HCT116 (cell line): ENCODE measurements at regions not wholly inside any gene's neighbourhood (a gene's known extent, or its start where the extent isn't known, plus 50 kb on each side); places are given as distances from the start of the nearest gene placed in this dataset.
A peak's percentile ranks its signal among the peaks of the same experiment; 100 is the strongest.

Source experiments
- ATAC-seq: fragments of 200-7000 bp; cut with Tn5 transposase; 2 replicates; pipeline ENCODE4 v1.9.1; 2020; ENCODE audit warnings: mild to moderate bottlenecking, moderate library complexity
- BruUV-seq: library from RNA; stranded (reverse); fragments of 400-500 nt; replicated peaks from 2 replicates; lab custom pipeline; 2021; lab: Mats Ljungman, UMichigan
- CTCF ChIA-PET: fragments of 300-600 bp; sonication (Branson Sonifier 250); formaldehyde crosslinking; loops from one replicate; lab custom pipeline; 2021; ENCODE audit warnings: antibody characterized with exemption; lab: Charles Lee
- POLR2A ChIA-PET: fragments of 300-600, 350-600 bp; sonication (Branson Sonifier 250); formaldehyde crosslinking; loops from one replicate; lab custom pipeline; 2021; ENCODE audit warnings: antibody characterized with exemption; lab: Charles Lee
- RAD21 ChIA-PET, 2 experiments: fragments of 300-600 bp; sonication (Branson Sonifier 250); formaldehyde crosslinking; loops; one replicate each; lab custom pipeline; 2023; ENCODE audit warnings: low total read pairs in 2 of 2; ENCODE audit not compliant: uncharacterized antibody in 2 of 2, unreplicated experiment in 2 of 2, low non-redundant PET in 1 of 2; lab: Charles Lee
- DNase-seq: peaks from one replicate; pipeline ENCODE4 v3.0.0-alpha.2; 2010; ENCODE audit warnings: low read depth, low spot score
- H2AFZ ChIP-seq: fragments of 200-600 bp; shearing (Covaris generic), sonication (generic); 2 replicates; pipeline ENCODE4 v1.6.1; 2017; ENCODE audit warnings: low read depth, mixed run types, mixed read lengths, antibody characterized with exemption, low read length; ENCODE audit not compliant: poor library complexity, severe bottlenecking
- H3K27ac ChIP-seq: 2 replicates; pipeline ENCODE4 v1.5.1; 2012; ENCODE audit warnings: low read depth, low read length
- H3K27me3 ChIP-seq: fragments of 200-600 bp; sonication (generic); 2 replicates; pipeline ENCODE4 v1.6.1; 2016; ENCODE audit warnings: mixed run types, low read length, mixed read lengths; ENCODE audit not compliant: insufficient read depth
- H3K36me3 ChIP-seq, 2 experiments: fragments of 200-500 bp in 1 of 2; fragments of 200-600 bp in 1 of 2; sonication (Bioruptor generic) in 1 of 2; sonication (generic) in 1 of 2; 2 replicates each; pipeline versions ENCODE4 v1.5.1 to v1.6.1; 2014 to 2016; ENCODE audit warnings: low read length in 2 of 2, inconsistent platforms in 1 of 2, mixed read lengths in 1 of 2, mixed run types in 1 of 2; ENCODE audit not compliant: insufficient read depth in 2 of 2, control insufficient read depth in 1 of 2
- H3K4me1 ChIP-seq, 2 experiments: fragments of 200-600 bp in 1 of 2; sonication (generic) in 1 of 2; 2 replicates each; pipeline versions ENCODE4 v1.5.1 to v1.6.1; 2012 to 2017; ENCODE audit warnings: low read length in 2 of 2, inconsistent platforms in 1 of 2, mild to moderate bottlenecking in 1 of 2, mixed read lengths in 1 of 2, mixed run types in 1 of 2, moderate library complexity in 1 of 2; ENCODE audit not compliant: insufficient read depth in 2 of 2, control insufficient read depth in 1 of 2
- H3K4me2 ChIP-seq: fragments of 200-600 bp; sonication (generic); 2 replicates; pipeline ENCODE4 v1.6.1; 2017; ENCODE audit warnings: mixed run types, low read length, mixed read lengths
- H3K4me3 ChIP-seq, 2 experiments: fragments of 200-600 bp in 1 of 2; sonication (generic) in 1 of 2; replicated peaks in 1 of 2; 2 replicates each; pipeline ENCODE4 v1.5.1; 2011 to 2016; ENCODE audit warnings: low read length in 2 of 2, control low read depth in 1 of 2, low read depth in 1 of 2, mild to moderate bottlenecking in 1 of 2, mixed read lengths in 1 of 2, mixed run types in 1 of 2
- H3K79me2 ChIP-seq: fragments of 200-600 bp; sonication (generic); 2 replicates; pipeline ENCODE4 v1.6.1; 2017; ENCODE audit warnings: mild to moderate bottlenecking, mixed run types, low read length, moderate library complexity, mixed read lengths; ENCODE audit not compliant: insufficient read depth
- H3K9ac ChIP-seq: fragments of 200-600 bp; sonication (generic); 2 replicates; pipeline ENCODE4 v1.6.1; 2016; ENCODE audit warnings: low read length, mixed read lengths
- H3K9me2 ChIP-seq: fragments of 200-600 bp; sonication (generic), shearing (Covaris generic); 2 replicates; pipeline ENCODE4 v1.6.1; 2017; ENCODE audit warnings: mixed run types, mild to moderate bottlenecking, moderate library complexity; ENCODE audit not compliant: insufficient read depth
- H3K9me3 ChIP-seq, 2 experiments: fragments of 200-500 bp in 1 of 2; fragments of 200-600 bp in 1 of 2; sonication (Bioruptor generic) in 1 of 2; sonication (generic) in 1 of 2; 2 replicates each; pipeline ENCODE4 v1.6.1; 2014 to 2017; ENCODE audit warnings: low read length in 2 of 2, mixed read lengths in 2 of 2, inconsistent platforms in 1 of 2, low read depth in 1 of 2, mild to moderate bottlenecking in 1 of 2, mixed run types in 1 of 2, moderate library complexity in 1 of 2; ENCODE audit not compliant: control insufficient read depth in 1 of 2, insufficient read depth in 1 of 2
- H4K20me1 ChIP-seq: fragments of 200-600 bp; sonication (generic), shearing (Covaris generic); 2 replicates; pipeline ENCODE4 v1.6.1; 2017; ENCODE audit warnings: mixed run types, mild to moderate bottlenecking, moderate library complexity; ENCODE audit not compliant: insufficient read depth
- CTCF ChIP-seq, 3 experiments: fragments of 200-600 bp in 1 of 3; sonication (generic) in 1 of 3; IDR thresholded peaks in 2 of 3; conservative IDR thresholded peaks in 1 of 3; 2 replicates each; pipeline ENCODE4 v1.5.1; 2012 to 2017; ENCODE audit warnings: low read depth in 2 of 3, low read length in 2 of 3, antibody characterized with exemption in 1 of 3, borderline replicate concordance in 1 of 3, control low read depth in 1 of 3, mild to moderate bottlenecking in 1 of 3, mixed read lengths in 1 of 3, mixed run types in 1 of 3, moderate library complexity in 1 of 3; ENCODE audit not compliant: insufficient read depth in 1 of 3
- EGR1 ChIP-seq: IDR thresholded peaks from 2 replicates; pipeline ENCODE4 v1.6.1; 2012; ENCODE audit warnings: low read depth
- EZH2phosphoT487 ChIP-seq: fragments of 200-600 bp; IDR thresholded peaks from 2 replicates; pipeline ENCODE4 v1.6.1; 2018; ENCODE audit warnings: antibody characterized with exemption, borderline replicate concordance
- FOSL1 ChIP-seq: IDR thresholded peaks from 2 replicates; pipeline ENCODE4 v1.6.1; 2012; ENCODE audit warnings: low read depth
- JUND ChIP-seq: IDR thresholded peaks from 2 replicates; pipeline ENCODE4 v1.6.1; 2012
- RAD21 ChIP-seq: IDR thresholded peaks from 2 replicates; pipeline ENCODE4 v1.6.1; 2012; ENCODE audit warnings: low read depth, mild to moderate bottlenecking
- SIN3A ChIP-seq: IDR thresholded peaks from 2 replicates; pipeline ENCODE4 v1.6.1; 2012; ENCODE audit warnings: low read depth
- SRF ChIP-seq: IDR thresholded peaks from 2 replicates; pipeline ENCODE4 v1.6.1; 2012; ENCODE audit warnings: low read depth
- ZNF274 ChIP-seq: fragments of 200-500 bp; sonication (Bioruptor generic); IDR thresholded peaks from 2 replicates; pipeline ENCODE4 v1.6.1; 2014; ENCODE audit warnings: mild to moderate bottlenecking, low read depth, low read length, inconsistent platforms
- intact Hi-C: fragments of 100-400 bp; cut with micrococcal nuclease; formaldehyde crosslinking; loops from 2 replicates; pipeline ENCODE4 v1.10.0; 2022

GRCh38 chrX:82961129-82961528 lies 547.0 kb upstream of the POU3F4 start:
- CTCF ChIA-PET: no interaction called here

GRCh38 chrX:82973646-82974045 lies 534.4 kb upstream of the POU3F4 start:
- H3K4me1 ChIP-seq: no peaks in the 10 kb centered on the region
- BruUV-seq: no TSS peak
- H3K36me3 ChIP-seq: no peaks in the 10 kb centered on the region
- H4K20me1 ChIP-seq: no peaks in the 10 kb centered on the region
- RAD21 ChIA-PET: no interaction called here
- no peak for TF ChIP-seq EZH2phosphoT487
- TF ChIP-seq SIN3A: no peak
- TF ChIP-seq JUND: no peak
- no peak for TF ChIP-seq EGR1
- no peak for TF ChIP-seq SRF
- no peak for TF ChIP-seq ZNF274
- no peak for TF ChIP-seq FOSL1
- H3K4me2 ChIP-seq: no peak overlapping the region
- no peak overlapping the region for H2AFZ ChIP-seq
- no peaks in the 10 kb centered on the region for H3K79me2 ChIP-seq
- no peaks in the 10 kb centered on the region for H3K9me2 ChIP-seq
- H3K9ac ChIP-seq: no peak overlapping the region
- H3K4me3 ChIP-seq: no peak overlapping the region
- DNase-seq: no peak
- H3K27ac ChIP-seq: no peak overlapping the region
- CTCF ChIA-PET: no interaction called here
- intact Hi-C loops: no loop called here
- no peaks in the 10 kb centered on the region for H3K9me3 ChIP-seq
- no peak for ATAC-seq
- POLR2A ChIA-PET: no interaction called here
- no peaks in the 10 kb centered on the region for H3K27me3 ChIP-seq

More at GRCh38 chrX:82961129-82961528, 547.0 kb upstream of the POU3F4 start:
- Histone ChIP-seq H3K79me2 (no peaks in the 10 kb centered on the region), H3K4me1 (no peaks in the 10 kb centered on the region), H3K27me3 (no peaks in the 10 kb centered on the region), H3K9ac (no peak overlapping the region), H4K20me1 (no peaks in the 10 kb centered on the region), H3K4me3 (no peak overlapping the region), H3K27ac (no peak overlapping the region), H3K36me3 (no peaks in the 10 kb centered on the region), H2AFZ (peak overlapping the region; percentile 16), H3K9me3 (no peaks in the 10 kb centered on the region), H3K9me2 (no peaks in the 10 kb centered on the region), H3K4me2 (no peak overlapping the region)
- ChIA-PET RAD21 (no interaction called here), POLR2A (no interaction called here)
- DNase-seq: peak; percentile 23
- no TSS peak for BruUV-seq
- intact Hi-C loops: no loop called here
- ATAC-seq: peak; percentile 93
- TF ChIP-seq EGR1 (no peak), CTCF (IDR thresholded peaks at IDR 0.05 in 2 of 3, conservative IDR thresholded peaks at IDR 0.05 in 1 of 3; ENCODE audit: borderline replicate concordance in 1 of 3, insufficient read depth in 1 of 3, low read depth in 2 of 3, low read length in 2 of 3) (peak in 2 of 3 experiments; percentile 21 to 35; a peak in 3 of 6 replicates), RAD21 (0 out of 2 replicates have a peak, but pooled peaks have one; percentile 3)
